Stomach (tissue), 4 donors: ENCODE measurements at regions not wholly inside any gene's neighbourhood (a gene's known extent, or its start where the extent isn't known, plus 50 kb on each side); places are given as distances from the start of the nearest gene placed in this dataset.
"Not testable (repeated sequence)": the region's sequence is repeated elsewhere in the genome, so short reads cannot be mapped to it uniquely, and the experiment has no call there.

Experiments used
- CTCF ChIP-seq, 7 experiments: fragments of 450-650 bp in 4 of 7; fragments of 200-600 bp in 3 of 7; sonication (generic) in 3 of 7; IDR thresholded peaks; one replicate each; pipeline ENCODE4 v1.5.1; 2016 to 2019; ENCODE audit warnings: antibody characterized with exemption in 7 of 7, control low read depth in 2 of 7, mild to moderate bottlenecking in 1 of 7
- EP300 ChIP-seq: sonication (generic); formaldehyde crosslinking; IDR thresholded peaks from one replicate; pipeline ENCODE4 v1.6.1; 2017; ENCODE audit warnings: antibody characterized with exemption
- POLR2A ChIP-seq, 4 donors: fragments of 450-650 bp; IDR thresholded peaks; one replicate each; pipeline ENCODE4 v1.6.1; 2016; ENCODE audit warnings: antibody characterized with exemption in 4 of 4, control low read depth in 2 of 4, mild to moderate bottlenecking in 1 of 4, moderate library complexity in 1 of 4
- POLR2AphosphoS5 ChIP-seq, 3 donors: sonication (generic); formaldehyde crosslinking; IDR thresholded peaks; one replicate each; pipeline ENCODE4 v1.6.1; 2016; ENCODE audit warnings: antibody characterized with exemption in 3 of 3

- not testable (repeated sequence) for TF ChIP-seq CTCF (IDR thresholded peaks at IDR 0.05); POLR2A (IDR thresholded peaks at IDR 0.05); EP300; POLR2AphosphoS5 (IDR thresholded peaks at IDR 0.05)
Observed at GRCh38 chr7:65797086-65797485, 75.8 kb upstream of the VKORC1L1 start.
